Lung (tissue), 11 donors: ENCODE measurements at regions not wholly inside any gene's neighbourhood (a gene's known extent, or its start where the extent isn't known, plus 50 kb on each side); places are given as distances from the start of the nearest gene placed in this dataset.
A peak's percentile ranks its signal among the peaks of the same experiment; 100 is the strongest.

ENCODE experiments used
- ATAC-seq: fragments of 200-7000 bp; cut with Tn5 transposase; one replicate; pipeline ENCODE4 v1.9.1; 2020; ENCODE audit warnings: moderate number of reproducible peaks; ENCODE audit not compliant: insufficient read depth, low FRiP score
- DNase-seq, 3 donors: peaks; one replicate each; pipeline ENCODE4 v3.0.0-alpha.2; 2013 to 2017
- H3K27ac ChIP-seq, 2 donors: one replicate each; pipeline ENCODE4 v1.5.1; 2013; ENCODE audit warnings: mild to moderate bottlenecking in 2 of 2, moderate library complexity in 2 of 2, control low read depth in 1 of 2, inconsistent platforms in 1 of 2, low read depth in 1 of 2, low read length in 1 of 2
- H3K27me3 ChIP-seq, 3 donors: one replicate each; pipeline ENCODE4 v1.5.1; 2013; ENCODE audit warnings: low read length in 2 of 3; ENCODE audit not compliant: control insufficient read depth in 3 of 3, insufficient read depth in 3 of 3
- H3K36me3 ChIP-seq, 4 donors: one replicate each; pipeline ENCODE4 v1.5.1; 2013; ENCODE audit warnings: low read length in 4 of 4, mild to moderate bottlenecking in 1 of 4, moderate library complexity in 1 of 4; ENCODE audit not compliant: control insufficient read depth in 4 of 4, insufficient read depth in 4 of 4
- H3K4me1 ChIP-seq, 5 donors: one replicate each; pipeline ENCODE4 v1.5.1; 2013; ENCODE audit warnings: low read length in 5 of 5, mild to moderate bottlenecking in 2 of 5, moderate library complexity in 1 of 5; ENCODE audit not compliant: control insufficient read depth in 5 of 5, insufficient read depth in 5 of 5
- H3K4me3 ChIP-seq: one replicate; pipeline ENCODE4 v1.5.1; 2013; ENCODE audit warnings: mild to moderate bottlenecking, control low read depth, moderate library complexity
- H3K9ac ChIP-seq, 2 donors: one replicate each; pipeline ENCODE4 v1.5.1; 2013; ENCODE audit warnings: low read length in 2 of 2, control low read depth in 1 of 2; ENCODE audit not compliant: insufficient read depth in 1 of 2
- H3K9me3 ChIP-seq, 4 donors: one replicate each; pipeline ENCODE4 v1.5.1; 2013; ENCODE audit warnings: low read length in 3 of 4, mild to moderate bottlenecking in 1 of 4, moderate library complexity in 1 of 4; ENCODE audit not compliant: control insufficient read depth in 4 of 4, insufficient read depth in 3 of 4
- CTCF ChIP-seq: IDR thresholded peaks from 2 replicates; pipeline ENCODE4 v1.5.1; 2012; ENCODE audit warnings: mild to moderate bottlenecking; ENCODE audit errors: control extremely low read depth, extremely low read depth
- WGBS, 2 donors: extraction: QIAGEN DNeasy Blood & Tissue Kit; methylation state at CpG; one replicate each; pipeline ENCODE4 v1.1.7; 2013; 5-methylcytosine and 5-hydroxymethylcytosine counted together
- donor health status: control.
- donor health status: control.
- donor health status: Bipolar disorder and iron deficiency.
- donor health status: healthy.
- donor health status: DM: yes; HTN: yes; CAD: no.

- H3K4me1 ChIP-seq: peaks cover 0 to 2% (median 0%) of the 10 kb centered on the region in 5 donors
- TF ChIP-seq CTCF: no peak
- no peak overlapping the region for H3K4me3 ChIP-seq
- no peaks in the 10 kb centered on the region for H3K36me3 ChIP-seq
- no peak for ATAC-seq
- no peaks in the 10 kb centered on the region for H3K27me3 ChIP-seq
- H3K9me3 ChIP-seq: peaks cover 0 to 7% (median 0%) of the 10 kb centered on the region in 4 donors
- 84 to 90% methylated on average over 2 of the region's 2 CpGs for WGBS, 2 donors
- no peak overlapping the region for H3K9ac ChIP-seq
- no peak for DNase-seq
- no peak overlapping the region for H3K27ac ChIP-seq
These were observed 100.0 kb downstream of the ACTBL2 start for GRCh38 chr5:57382655-57383054.

DNA sequence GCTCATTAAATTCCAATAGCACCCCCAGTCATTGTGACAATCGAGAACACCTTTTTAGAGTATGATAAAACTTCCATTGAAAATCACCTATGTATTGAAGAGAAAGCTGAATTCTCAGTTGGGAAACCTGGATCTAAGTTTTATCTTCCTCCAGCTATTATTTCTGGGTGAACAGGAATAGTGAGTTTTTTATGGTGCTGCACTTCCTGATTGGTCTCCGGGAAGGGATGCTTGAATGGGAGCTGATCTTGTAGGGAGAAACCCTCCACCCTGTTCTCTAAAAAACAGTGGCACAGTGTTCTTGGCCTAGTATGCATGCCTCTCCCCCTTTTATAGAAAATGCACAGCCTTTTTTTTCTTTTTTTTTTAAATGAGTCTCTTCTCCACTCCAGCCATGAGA, 112.2 kb downstream of the ACTBL2 start:
- H3K4me1 ChIP-seq: no peaks in the 10 kb centered on the region
- DNase-seq (peak in 1 of 3 donors; percentile 11), ATAC-seq (no peak)
- H3K36me3 ChIP-seq: no peaks in the 10 kb centered on the region
- H3K27ac ChIP-seq: no peak overlapping the region
- no peaks in the 10 kb centered on the region for H3K27me3 ChIP-seq
- WGBS, 2 donors: 76 to 81% methylated on average over 2 of the region's 2 CpGs
- no peak overlapping the region for H3K9ac ChIP-seq
- H3K9me3 ChIP-seq: no peaks in the 10 kb centered on the region
- no peak for TF ChIP-seq CTCF
- no peak overlapping the region for H3K4me3 ChIP-seq

DNA sequence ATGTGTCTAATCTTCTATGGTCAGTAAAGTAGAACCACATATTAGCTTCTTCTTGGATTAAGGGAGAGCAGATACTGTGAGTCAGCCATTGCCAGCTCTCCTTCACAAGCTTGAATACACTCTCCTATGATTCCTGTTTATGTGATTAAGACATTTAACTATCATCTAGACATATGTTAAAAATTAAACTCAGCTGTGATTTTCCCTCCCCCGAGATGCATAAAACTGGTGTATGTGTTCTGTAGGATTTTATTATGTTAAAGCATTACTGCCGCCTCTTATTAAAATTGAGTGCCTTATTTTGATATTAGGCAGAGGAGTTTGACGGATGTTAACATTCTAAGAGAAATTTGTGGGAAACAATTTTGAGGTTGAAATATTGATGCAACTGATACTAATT, 114.6 kb downstream of the ACTBL2 start:
- no peak overlapping the region for H3K9ac ChIP-seq
- no peak for ATAC-seq
- H3K4me3 ChIP-seq: no peak overlapping the region
- no peak for DNase-seq
- no peaks in the 10 kb centered on the region for H3K9me3 ChIP-seq
- no peak overlapping the region for H3K27ac ChIP-seq
- TF ChIP-seq CTCF: no peak
- H3K4me1 ChIP-seq: peaks cover 0 to 10% (median 0%) of the 10 kb centered on the region in 5 donors
- WGBS, 2 donors: 94 to 96% methylated on average over 3 of the region's 3 CpGs
- no peaks in the 10 kb centered on the region for H3K36me3 ChIP-seq
- no peaks in the 10 kb centered on the region for H3K27me3 ChIP-seq

DNA sequence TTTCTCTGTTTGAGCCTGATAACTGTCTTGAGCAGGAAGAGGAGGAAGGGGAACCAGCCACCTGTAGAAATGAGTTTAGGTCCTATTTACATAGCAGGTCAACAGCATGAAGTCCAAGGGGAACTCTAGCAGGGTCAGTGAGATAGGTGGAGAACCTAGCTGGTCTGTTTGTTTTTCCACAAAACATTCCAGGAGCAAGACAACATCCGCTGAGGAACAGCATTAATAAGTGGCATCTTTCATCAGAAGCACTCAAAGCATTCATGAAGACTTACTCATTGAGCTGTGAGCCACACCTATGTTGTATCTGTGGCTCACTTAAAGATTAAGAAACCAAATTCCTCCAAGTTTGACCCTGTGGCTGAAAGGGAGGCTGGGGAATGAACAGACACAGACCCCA, 115.9 kb downstream of the ACTBL2 start:
- H3K9ac ChIP-seq: no peak overlapping the region
- DNase-seq (no peak), ATAC-seq (peak; percentile 19)
- H3K4me1 ChIP-seq: peaks cover 0 to 10% (median 0%) of the 10 kb centered on the region in 5 donors
- no peak for TF ChIP-seq CTCF
- H3K27ac ChIP-seq: no peak overlapping the region
- H3K36me3 ChIP-seq: no peaks in the 10 kb centered on the region
- no peaks in the 10 kb centered on the region for H3K27me3 ChIP-seq
- 65 to 76% methylated on average over 1 of the region's 1 CpG for WGBS, 2 donors
- H3K4me3 ChIP-seq: no peak overlapping the region
- H3K9me3 ChIP-seq: no peaks in the 10 kb centered on the region
